ENCODE measurements at regions not wholly inside any gene's neighbourhood (a gene's known extent, or its start where the extent isn't known, plus 50 kb on each side); places are given as distances from the start of the nearest gene placed in this dataset.

DNA sequence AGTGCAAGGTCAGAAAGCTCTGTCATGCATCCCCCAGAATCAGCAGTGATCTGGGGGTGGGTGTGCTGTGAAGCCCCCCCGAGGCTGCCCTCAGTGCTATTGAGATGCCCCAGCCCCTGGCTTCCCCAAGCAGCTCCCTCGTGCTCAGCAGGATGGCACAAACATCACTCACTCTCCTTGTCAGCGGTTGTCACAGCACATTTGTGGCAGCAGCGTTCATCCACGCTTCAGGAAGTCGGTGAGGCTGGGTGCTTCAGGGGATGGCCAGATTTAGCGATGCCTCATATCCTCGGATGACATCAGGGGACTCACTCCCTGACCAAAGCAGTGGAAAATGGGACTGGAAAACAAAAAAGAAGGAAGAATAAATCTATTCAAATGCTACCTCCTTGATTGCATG, 54.4 kb upstream of the SLC6A11 start:
- Mint-ChIP-seq H3K27me3 (ENCODE audit: low read depth) (peaks cover 3% of the 10 kb centered on the region; the same call in 1 of the 2 replicates), H3K36me3 (no peaks in the 10 kb centered on the region), H3K9me3 (peaks cover 5% of the 10 kb centered on the region), H3K27ac (no peak overlapping the region), H3K4me1 (peaks cover 8% of the 10 kb centered on the region), H3K4me3 (no peak overlapping the region)
- ChIA-PET CTCF (interaction anchor here (1.0 to 5.3 kb wide), 8 partner anchors 8 to 299 kb away, joined by 3 to 50 read pairs (median 4); no protein-coding TSS in a partner anchor), POLR2A (no interaction called here)
- ATAC-seq: no peak
- no peak for DNase-seq (ENCODE audit: low spot score)
- TF ChIP-seq ATF2 (CRISPR knock-in tag; IDR thresholded peaks at IDR 0.05; ENCODE audit: borderline replicate concordance, low read depth): no peak
- no peak for TF ChIP-seq NFE2L1 (CRISPR knock-in tag; IDR thresholded peaks at IDR 0.05)
- no peak for TF ChIP-seq ZNF138 (CRISPR knock-in tag; conservative IDR thresholded peaks at IDR 0.05)
- TF ChIP-seq ZNF671 (CRISPR knock-in tag; IDR thresholded peaks at IDR 0.05): no peak
- TF ChIP-seq, protein P1, sequence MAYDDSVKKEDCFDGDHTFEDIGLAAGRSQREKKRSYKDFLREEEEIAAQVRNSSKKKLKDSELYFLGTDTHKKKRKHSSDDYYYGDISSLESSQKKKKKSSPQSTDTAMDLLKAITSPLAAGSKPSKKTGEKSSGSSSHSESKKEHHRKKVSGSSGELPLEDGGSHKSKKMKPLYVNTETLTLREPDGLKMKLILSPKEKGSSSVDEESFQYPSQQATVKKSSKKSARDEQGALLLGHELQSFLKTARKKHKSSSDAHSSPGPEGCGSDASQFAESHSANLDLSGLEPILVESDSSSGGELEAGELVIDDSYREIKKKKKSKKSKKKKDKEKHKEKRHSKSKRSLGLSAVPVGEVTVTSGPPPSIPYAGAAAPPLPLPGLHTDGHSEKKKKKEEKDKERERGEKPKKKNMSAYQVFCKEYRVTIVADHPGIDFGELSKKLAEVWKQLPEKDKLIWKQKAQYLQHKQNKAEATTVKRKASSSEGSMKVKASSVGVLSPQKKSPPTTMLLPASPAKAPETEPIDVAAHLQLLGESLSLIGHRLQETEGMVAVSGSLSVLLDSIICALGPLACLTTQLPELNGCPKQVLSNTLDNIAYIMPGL (CRISPR knock-in tag; IDR thresholded peaks at IDR 0.05): no peak
- no peak for TF ChIP-seq CREB1 (CRISPR knock-in tag; IDR thresholded peaks at IDR 0.05)
- TF ChIP-seq ZNF423 (CRISPR knock-in tag; IDR thresholded peaks at IDR 0.05): no peak
- TF ChIP-seq ZNF396 (CRISPR knock-in tag; IDR thresholded peaks at IDR 0.05; ENCODE audit: borderline replicate concordance): no peak
- no peak for TF ChIP-seq GTF2I (CRISPR knock-in tag; conservative IDR thresholded peaks at IDR 0.05)
- no peak for TF ChIP-seq E2F5 (CRISPR knock-in tag; IDR thresholded peaks at IDR 0.05)
- no peak for TF ChIP-seq ZNF281 (CRISPR knock-in tag; IDR thresholded peaks at IDR 0.05)
- no peak for TF ChIP-seq SOX15 (CRISPR knock-in tag; IDR thresholded peaks at IDR 0.05)
- TF ChIP-seq RORB (CRISPR knock-in tag; IDR thresholded peaks at IDR 0.05): no peak
- no peak for TF ChIP-seq FOXK1 (CRISPR knock-in tag; IDR thresholded peaks at IDR 0.05)
- TF ChIP-seq MYBL2 (CRISPR knock-in tag; IDR thresholded peaks at IDR 0.05): no peak
- no peak for TF ChIP-seq ZNF512 (CRISPR knock-in tag; IDR thresholded peaks at IDR 0.05; ENCODE audit: borderline replicate concordance)
- no peak for TF ChIP-seq CDX4 (CRISPR knock-in tag; IDR thresholded peaks at IDR 0.05; ENCODE audit: borderline replicate concordance)
- no peak for TF ChIP-seq IRF1 (CRISPR knock-in tag; IDR thresholded peaks at IDR 0.05)
- no peak for TF ChIP-seq NR2C2 (CRISPR knock-in tag; IDR thresholded peaks at IDR 0.05)
- TF ChIP-seq, protein P2, sequence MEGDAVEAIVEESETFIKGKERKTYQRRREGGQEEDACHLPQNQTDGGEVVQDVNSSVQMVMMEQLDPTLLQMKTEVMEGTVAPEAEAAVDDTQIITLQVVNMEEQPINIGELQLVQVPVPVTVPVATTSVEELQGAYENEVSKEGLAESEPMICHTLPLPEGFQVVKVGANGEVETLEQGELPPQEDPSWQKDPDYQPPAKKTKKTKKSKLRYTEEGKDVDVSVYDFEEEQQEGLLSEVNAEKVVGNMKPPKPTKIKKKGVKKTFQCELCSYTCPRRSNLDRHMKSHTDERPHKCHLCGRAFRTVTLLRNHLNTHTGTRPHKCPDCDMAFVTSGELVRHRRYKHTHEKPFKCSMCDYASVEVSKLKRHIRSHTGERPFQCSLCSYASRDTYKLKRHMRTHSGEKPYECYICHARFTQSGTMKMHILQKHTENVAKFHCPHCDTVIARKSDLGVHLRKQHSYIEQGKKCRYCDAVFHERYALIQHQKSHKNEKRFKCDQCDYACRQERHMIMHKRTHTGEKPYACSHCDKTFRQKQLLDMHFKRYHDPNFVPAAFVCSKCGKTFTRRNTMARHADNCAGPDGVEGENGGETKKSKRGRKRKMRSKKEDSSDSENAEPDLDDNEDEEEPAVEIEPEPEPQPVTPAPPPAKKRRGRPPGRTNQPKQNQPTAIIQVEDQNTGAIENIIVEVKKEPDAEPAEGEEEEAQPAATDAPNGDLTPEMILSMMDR (IDR thresholded peaks at IDR 0.05): no peak
